Hepatocyte (in vitro differentiated cells): ENCODE measurements at regions not wholly inside any gene's neighbourhood (a gene's known extent, or its start where the extent isn't known, plus 50 kb on each side); places are given as distances from the start of the nearest gene placed in this dataset.

ENCODE experiments used
- EZH2 ChIP-seq: fragments of 200-600 bp; sonication (generic); IDR thresholded peaks from 2 replicates; pipeline ENCODE4 v1.6.1; 2016; ENCODE audit warnings: antibody characterized with exemption, mild to moderate bottlenecking, borderline replicate concordance
- EZH2phosphoT487 ChIP-seq: fragments of 200-600 bp; sonication (generic); IDR thresholded peaks from one replicate; pipeline ENCODE4 v1.6.1; 2018; ENCODE audit warnings: antibody characterized with exemption, mild to moderate bottlenecking, low read depth, moderate library complexity; ENCODE audit not compliant: unreplicated experiment, severe bottlenecking
- TF ChIP-seq, protein P1 (sequence below): fragments of 200-600 bp; sonication (generic); IDR thresholded peaks from 2 replicates; pipeline ENCODE4 v1.5.1; 2016; ENCODE audit warnings: antibody characterized with exemption, mild to moderate bottlenecking; ENCODE audit not compliant: poor library complexity

- TF ChIP-seq, protein P1, sequence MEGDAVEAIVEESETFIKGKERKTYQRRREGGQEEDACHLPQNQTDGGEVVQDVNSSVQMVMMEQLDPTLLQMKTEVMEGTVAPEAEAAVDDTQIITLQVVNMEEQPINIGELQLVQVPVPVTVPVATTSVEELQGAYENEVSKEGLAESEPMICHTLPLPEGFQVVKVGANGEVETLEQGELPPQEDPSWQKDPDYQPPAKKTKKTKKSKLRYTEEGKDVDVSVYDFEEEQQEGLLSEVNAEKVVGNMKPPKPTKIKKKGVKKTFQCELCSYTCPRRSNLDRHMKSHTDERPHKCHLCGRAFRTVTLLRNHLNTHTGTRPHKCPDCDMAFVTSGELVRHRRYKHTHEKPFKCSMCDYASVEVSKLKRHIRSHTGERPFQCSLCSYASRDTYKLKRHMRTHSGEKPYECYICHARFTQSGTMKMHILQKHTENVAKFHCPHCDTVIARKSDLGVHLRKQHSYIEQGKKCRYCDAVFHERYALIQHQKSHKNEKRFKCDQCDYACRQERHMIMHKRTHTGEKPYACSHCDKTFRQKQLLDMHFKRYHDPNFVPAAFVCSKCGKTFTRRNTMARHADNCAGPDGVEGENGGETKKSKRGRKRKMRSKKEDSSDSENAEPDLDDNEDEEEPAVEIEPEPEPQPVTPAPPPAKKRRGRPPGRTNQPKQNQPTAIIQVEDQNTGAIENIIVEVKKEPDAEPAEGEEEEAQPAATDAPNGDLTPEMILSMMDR = no peak
- no peak for TF ChIP-seq EZH2phosphoT487
- TF ChIP-seq EZH2 = no peak
Observed at GRCh38 chr14:79971330-79971729, 240.0 kb downstream of the DIO2 start.
